ENCODE measurements at regions not wholly inside any gene's neighbourhood (a gene's known extent, or its start where the extent isn't known, plus 50 kb on each side); places are given as distances from the start of the nearest gene placed in this dataset.

GRCh38 chr2:217038001-217038400, 178.1 kb upstream of the TNP1 start:
- no peaks in the 10 kb centered on the region for H3K27me3 ChIP-seq (ENCODE audit: control insufficient read depth, insufficient read depth, low read length)
- no peaks in the 10 kb centered on the region for H3K9me3 ChIP-seq (ENCODE audit: control insufficient read depth, insufficient read depth, low read length)
- no peaks in the 10 kb centered on the region for H3K4me1 ChIP-seq (ENCODE audit: control insufficient read depth, insufficient read depth, low read length)
- no peak overlapping the region for H3K27ac ChIP-seq (ENCODE audit: low read depth, low read length)
- H3K4me3 ChIP-seq (ENCODE audit: low read depth, low read length), result no peak overlapping the region
- H3K36me3 ChIP-seq (ENCODE audit: control insufficient read depth, insufficient read depth, low read length), result no peaks in the 10 kb centered on the region
- no peak overlapping the region for H3K9ac ChIP-seq (ENCODE audit: low read depth, low read length)

GRCh38 chr2:217037353-217037752, 177.5 kb upstream of the TNP1 start:
- H3K27ac ChIP-seq (ENCODE audit: low read depth, low read length), result no peak overlapping the region
- H3K9ac ChIP-seq (ENCODE audit: low read depth, low read length), result no peak overlapping the region
- no peaks in the 10 kb centered on the region for H3K36me3 ChIP-seq (ENCODE audit: control insufficient read depth, insufficient read depth, low read length)
- H3K9me3 ChIP-seq (ENCODE audit: control insufficient read depth, insufficient read depth, low read length), result no peaks in the 10 kb centered on the region
- H3K4me1 ChIP-seq (ENCODE audit: control insufficient read depth, insufficient read depth, low read length), result no peaks in the 10 kb centered on the region
- no peaks in the 10 kb centered on the region for H3K27me3 ChIP-seq (ENCODE audit: control insufficient read depth, insufficient read depth, low read length)
- H3K4me3 ChIP-seq (ENCODE audit: low read depth, low read length), result no peak overlapping the region

GRCh38 chr2:217035967-217036366, 176.1 kb upstream of the TNP1 start:
- no peaks in the 10 kb centered on the region for H3K9me3 ChIP-seq (ENCODE audit: control insufficient read depth, insufficient read depth, low read length)
- H3K9ac ChIP-seq (ENCODE audit: low read depth, low read length), result no peak overlapping the region
- no peaks in the 10 kb centered on the region for H3K4me1 ChIP-seq (ENCODE audit: control insufficient read depth, insufficient read depth, low read length)
- H3K4me3 ChIP-seq (ENCODE audit: low read depth, low read length), result no peak overlapping the region
- no peaks in the 10 kb centered on the region for H3K27me3 ChIP-seq (ENCODE audit: control insufficient read depth, insufficient read depth, low read length)
- no peak overlapping the region for H3K27ac ChIP-seq (ENCODE audit: low read depth, low read length)
- no peaks in the 10 kb centered on the region for H3K36me3 ChIP-seq (ENCODE audit: control insufficient read depth, insufficient read depth, low read length)

DNA sequence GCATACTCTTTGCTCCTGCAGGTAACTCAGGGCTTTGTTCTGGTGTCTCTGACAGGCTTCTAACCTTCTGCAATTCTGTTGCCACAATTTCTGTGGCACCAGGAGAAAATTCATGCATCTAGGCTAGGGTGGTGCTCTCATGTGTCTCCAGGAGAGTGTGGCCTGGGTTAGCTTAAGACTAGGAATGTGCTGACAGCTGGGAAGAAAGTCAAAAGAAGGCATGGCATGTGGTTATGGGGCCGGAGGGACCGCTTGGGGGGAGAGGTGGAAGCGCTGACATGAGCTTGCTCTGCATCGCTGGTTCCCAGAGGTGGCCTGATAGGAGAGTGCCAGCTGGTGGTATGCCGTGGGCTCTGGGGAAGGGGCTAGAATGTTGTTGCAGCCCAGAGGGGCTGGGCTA, 173.3 kb upstream of the TNP1 start:
- no peaks in the 10 kb centered on the region for H3K27me3 ChIP-seq (ENCODE audit: control insufficient read depth, insufficient read depth, low read length)
- no peak overlapping the region for H3K27ac ChIP-seq (ENCODE audit: low read depth, low read length)
- H3K9ac ChIP-seq (ENCODE audit: low read depth, low read length), result no peak overlapping the region
- no peak overlapping the region for H3K4me3 ChIP-seq (ENCODE audit: low read depth, low read length)
- H3K9me3 ChIP-seq (ENCODE audit: control insufficient read depth, insufficient read depth, low read length), result no peaks in the 10 kb centered on the region
- H3K36me3 ChIP-seq (ENCODE audit: control insufficient read depth, insufficient read depth, low read length), result no peaks in the 10 kb centered on the region
- H3K4me1 ChIP-seq (ENCODE audit: control insufficient read depth, insufficient read depth, low read length), result no peaks in the 10 kb centered on the region

DNA sequence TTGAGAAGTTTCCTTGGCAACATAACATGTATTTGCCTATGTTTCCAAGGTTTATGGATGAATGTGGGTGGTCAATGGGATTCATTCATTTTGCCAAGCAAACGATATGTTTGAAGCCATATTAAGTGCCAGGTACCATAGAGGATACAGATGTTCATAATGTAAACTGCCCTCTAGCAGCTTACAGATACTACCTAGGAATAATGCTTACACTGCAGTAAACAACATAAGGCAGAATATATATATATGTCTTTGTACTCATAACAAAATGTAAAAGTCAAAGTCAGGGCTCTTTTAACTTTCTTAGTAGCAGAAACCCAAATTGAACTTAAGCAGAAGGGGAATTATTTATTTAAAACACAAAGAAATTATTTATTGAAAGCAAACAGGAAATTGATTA, 171.6 kb upstream of the TNP1 start:
- Histone ChIP-seq H3K9ac (ENCODE audit: low read depth, low read length) (no peak overlapping the region), H3K27me3 (ENCODE audit: control insufficient read depth, insufficient read depth, low read length) (no peaks in the 10 kb centered on the region), H3K27ac (ENCODE audit: low read depth, low read length) (no peak overlapping the region), H3K4me1 (ENCODE audit: control insufficient read depth, insufficient read depth, low read length) (no peaks in the 10 kb centered on the region), H3K36me3 (ENCODE audit: control insufficient read depth, insufficient read depth, low read length) (no peaks in the 10 kb centered on the region), H3K9me3 (ENCODE audit: control insufficient read depth, insufficient read depth, low read length) (no peaks in the 10 kb centered on the region), H3K4me3 (ENCODE audit: low read depth, low read length) (no peak overlapping the region)

- H3K4me1 ChIP-seq (ENCODE audit: control insufficient read depth, insufficient read depth, low read length), result no peaks in the 10 kb centered on the region
Measured at GRCh38 chr2:217030081-217030480, 170.2 kb upstream of the TNP1 start.

GRCh38 chr2:217028128-217028527, 168.3 kb upstream of the TNP1 start:
- H3K4me3 ChIP-seq (ENCODE audit: low read depth, low read length), result no peak overlapping the region
- 0 out of 2 replicates have a peak, but pooled peaks cover 6% of the 10 kb centered on the region for H3K4me1 ChIP-seq (ENCODE audit: control insufficient read depth, insufficient read depth, low read length)
- no peaks in the 10 kb centered on the region for H3K27me3 ChIP-seq (ENCODE audit: control insufficient read depth, insufficient read depth, low read length)
- no peaks in the 10 kb centered on the region for H3K36me3 ChIP-seq (ENCODE audit: control insufficient read depth, insufficient read depth, low read length)
- no peak overlapping the region for H3K27ac ChIP-seq (ENCODE audit: low read depth, low read length)
- H3K9ac ChIP-seq (ENCODE audit: low read depth, low read length), result no peak overlapping the region
- no peaks in the 10 kb centered on the region for H3K9me3 ChIP-seq (ENCODE audit: control insufficient read depth, insufficient read depth, low read length)

More at GRCh38 chr2:217030081-217030480, 170.2 kb upstream of the TNP1 start:
- Histone ChIP-seq H3K9me3 (ENCODE audit: control insufficient read depth, insufficient read depth, low read length) (no peaks in the 10 kb centered on the region), H3K27ac (ENCODE audit: low read depth, low read length) (no peak overlapping the region), H3K4me3 (ENCODE audit: low read depth, low read length) (no peak overlapping the region), H3K9ac (ENCODE audit: low read depth, low read length) (no peak overlapping the region), H3K36me3 (ENCODE audit: control insufficient read depth, insufficient read depth, low read length) (no peaks in the 10 kb centered on the region), H3K27me3 (ENCODE audit: control insufficient read depth, insufficient read depth, low read length) (no peaks in the 10 kb centered on the region)

GRCh38 chr2:217027414-217027813, 167.6 kb upstream of the TNP1 start:
- no peaks in the 10 kb centered on the region for H3K27me3 ChIP-seq (ENCODE audit: control insufficient read depth, insufficient read depth, low read length)
- H3K9me3 ChIP-seq (ENCODE audit: control insufficient read depth, insufficient read depth, low read length), result no peaks in the 10 kb centered on the region
- H3K36me3 ChIP-seq (ENCODE audit: control insufficient read depth, insufficient read depth, low read length), result no peaks in the 10 kb centered on the region
- 0 out of 2 replicates have a peak, but pooled peaks cover 9% of the 10 kb centered on the region for H3K4me1 ChIP-seq (ENCODE audit: control insufficient read depth, insufficient read depth, low read length)
- H3K27ac ChIP-seq (ENCODE audit: low read depth, low read length), result no peak overlapping the region
- H3K4me3 ChIP-seq (ENCODE audit: low read depth, low read length), result no peak overlapping the region
- H3K9ac ChIP-seq (ENCODE audit: low read depth, low read length), result no peak overlapping the region

- Histone ChIP-seq H3K9ac (ENCODE audit: low read depth, low read length) (no peak overlapping the region), H3K4me3 (ENCODE audit: low read depth, low read length) (no peak overlapping the region), H3K36me3 (ENCODE audit: control insufficient read depth, insufficient read depth, low read length) (no peaks in the 10 kb centered on the region), H3K4me1 (ENCODE audit: control insufficient read depth, insufficient read depth, low read length) (0 out of 2 replicates have a peak, but pooled peaks cover 9% of the 10 kb centered on the region), H3K27me3 (ENCODE audit: control insufficient read depth, insufficient read depth, low read length) (no peaks in the 10 kb centered on the region), H3K9me3 (ENCODE audit: control insufficient read depth, insufficient read depth, low read length) (no peaks in the 10 kb centered on the region), H3K27ac (ENCODE audit: low read depth, low read length) (no peak overlapping the region)
Measured at GRCh38 chr2:217026569-217026968, 166.7 kb upstream of the TNP1 start.

DNA sequence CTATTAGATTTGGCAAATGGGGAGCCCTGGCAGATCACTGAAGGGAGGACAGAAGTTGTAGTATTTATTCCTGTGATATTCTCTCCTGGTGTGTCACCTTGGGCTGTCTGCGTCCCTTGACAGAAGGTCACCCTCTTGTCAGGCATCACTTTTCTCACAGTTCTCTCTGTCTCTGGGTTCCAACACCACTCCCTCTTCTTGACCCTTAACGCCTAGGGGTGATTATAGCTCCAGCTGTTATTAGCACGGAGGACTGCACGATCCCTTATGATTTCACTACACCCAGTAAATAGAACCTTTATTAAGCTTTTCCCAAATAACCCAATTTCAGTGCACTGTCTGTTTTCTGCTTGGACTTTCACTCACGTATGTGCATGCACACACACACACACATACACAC, 166.3 kb upstream of the TNP1 start:
- Histone ChIP-seq H3K4me1 (ENCODE audit: control insufficient read depth, insufficient read depth, low read length) (0 out of 2 replicates have a peak, but pooled peaks cover 9% of the 10 kb centered on the region), H3K27me3 (ENCODE audit: control insufficient read depth, insufficient read depth, low read length) (no peaks in the 10 kb centered on the region), H3K9me3 (ENCODE audit: control insufficient read depth, insufficient read depth, low read length) (no peaks in the 10 kb centered on the region), H3K27ac (ENCODE audit: low read depth, low read length) (no peak overlapping the region), H3K4me3 (ENCODE audit: low read depth, low read length) (no peak overlapping the region), H3K36me3 (ENCODE audit: control insufficient read depth, insufficient read depth, low read length) (no peaks in the 10 kb centered on the region), H3K9ac (ENCODE audit: low read depth, low read length) (no peak overlapping the region)

- H3K4me3 ChIP-seq (ENCODE audit: low read depth, low read length), result no peak overlapping the region
- H3K9ac ChIP-seq (ENCODE audit: low read depth, low read length), result no peak overlapping the region
- H3K9me3 ChIP-seq (ENCODE audit: control insufficient read depth, insufficient read depth, low read length), result no peaks in the 10 kb centered on the region
- 0 out of 2 replicates have a peak, but pooled peaks cover 9% of the 10 kb centered on the region for H3K4me1 ChIP-seq (ENCODE audit: control insufficient read depth, insufficient read depth, low read length)
- H3K27me3 ChIP-seq (ENCODE audit: control insufficient read depth, insufficient read depth, low read length), result no peaks in the 10 kb centered on the region
- H3K27ac ChIP-seq (ENCODE audit: low read depth, low read length), result no peak overlapping the region
- no peaks in the 10 kb centered on the region for H3K36me3 ChIP-seq (ENCODE audit: control insufficient read depth, insufficient read depth, low read length)
Measured at GRCh38 chr2:217023611-217024010, 163.7 kb upstream of the TNP1 start.
